ENCODE measurements at regions not wholly inside any gene's neighbourhood (a gene's known extent, or its start where the extent isn't known, plus 50 kb on each side); places are given as distances from the start of the nearest gene placed in this dataset.
"Not testable (repeated sequence)": the region's sequence is repeated elsewhere in the genome, so short reads cannot be mapped to it uniquely, and the experiment has no call there.

- DNase-seq (ENCODE audit: low read depth) = no peak
Measured at GRCh38 chr6:19692506-19693298, 144.5 kb upstream of the ID4 start.

- no peak for DNase-seq (ENCODE audit: low read depth)
Measured at GRCh38 chr6:19694697-19695096, 142.5 kb upstream of the ID4 start.

- no peak for DNase-seq (ENCODE audit: low read depth)
Measured at GRCh38 chr6:19697744-19698290, 139.4 kb upstream of the ID4 start.

- DNase-seq (ENCODE audit: low read depth) = no peak
Measured at GRCh38 chr6:19699932-19700331, 137.2 kb upstream of the ID4 start.

- no peak for DNase-seq (ENCODE audit: low read depth)
Measured at GRCh38 chr6:19705606-19706005, 131.6 kb upstream of the ID4 start.

- DNase-seq (ENCODE audit: low read depth) = no peak
Measured at GRCh38 chr6:19712012-19712688, 125.0 kb upstream of the ID4 start.

- no peak for DNase-seq (ENCODE audit: low read depth)
Measured at GRCh38 chr6:19712998-19713397, 124.2 kb upstream of the ID4 start.

GRCh38 chr6:19713411-19713810 lies 123.8 kb upstream of the ID4 start:
- no peak for DNase-seq (ENCODE audit: low read depth)

- no peak for DNase-seq (ENCODE audit: low read depth)
Measured at GRCh38 chr6:19713984-19714383, 123.2 kb upstream of the ID4 start.

GRCh38 chr6:19714434-19715166 lies 122.6 kb upstream of the ID4 start:
- no peak for DNase-seq (ENCODE audit: low read depth)

- no peak for DNase-seq (ENCODE audit: low read depth)
Measured at GRCh38 chr6:19715167-19715551, 122.0 kb upstream of the ID4 start.

- no peak for DNase-seq (ENCODE audit: low read depth)
Measured at GRCh38 chr6:19719691-19720128, 117.5 kb upstream of the ID4 start.

GRCh38 chr6:19721766-19722377 lies 115.3 kb upstream of the ID4 start:
- DNase-seq (ENCODE audit: low read depth) = no peak

GRCh38 chr6:19722999-19723398 lies 114.2 kb upstream of the ID4 start:
- no peak for DNase-seq (ENCODE audit: low read depth)

- DNase-seq (ENCODE audit: low read depth) = no peak
Measured at GRCh38 chr6:19723545-19723944, 113.6 kb upstream of the ID4 start.

GRCh38 chr6:19725436-19725835 lies 111.7 kb upstream of the ID4 start:
- not testable (repeated sequence) for DNase-seq (ENCODE audit: low read depth)

GRCh38 chr6:19731282-19731681 lies 105.9 kb upstream of the ID4 start:
- no peak for DNase-seq (ENCODE audit: low read depth)

GRCh38 chr6:19734061-19734460 lies 103.1 kb upstream of the ID4 start:
- DNase-seq (ENCODE audit: low read depth) = no peak

- DNase-seq (ENCODE audit: low read depth) = no peak
Measured at GRCh38 chr6:19734519-19734918, 102.7 kb upstream of the ID4 start.

- DNase-seq (ENCODE audit: low read depth) = no peak
Measured at GRCh38 chr6:19736066-19736465, 101.1 kb upstream of the ID4 start.

GRCh38 chr6:19738010-19738409 lies 99.2 kb upstream of the ID4 start:
- DNase-seq (ENCODE audit: low read depth) = no peak

GRCh38 chr6:19749722-19750121 lies 87.4 kb upstream of the ID4 start:
- DNase-seq (ENCODE audit: low read depth) = no peak
